SK-N-DZ (cell line): ENCODE measurements at regions not wholly inside any gene's neighbourhood (a gene's known extent, or its start where the extent isn't known, plus 50 kb on each side); places are given as distances from the start of the nearest gene placed in this dataset.

ENCODE experiments used
- DNase-seq: peaks from one replicate; pipeline ENCODE4 v3.0.0-alpha.2; 2015; ENCODE audit warnings: low spot score

- no peak for DNase-seq
These were observed 171.0 kb upstream of the HMGA2 start for GRCh38 chr12:65653321-65653720.

GRCh38 chr12:65653946-65654629, 170.2 kb upstream of the HMGA2 start:
- DNase-seq = no peak

GRCh38 chr12:65655074-65655493, 169.2 kb upstream of the HMGA2 start:
- no peak for DNase-seq

DNA sequence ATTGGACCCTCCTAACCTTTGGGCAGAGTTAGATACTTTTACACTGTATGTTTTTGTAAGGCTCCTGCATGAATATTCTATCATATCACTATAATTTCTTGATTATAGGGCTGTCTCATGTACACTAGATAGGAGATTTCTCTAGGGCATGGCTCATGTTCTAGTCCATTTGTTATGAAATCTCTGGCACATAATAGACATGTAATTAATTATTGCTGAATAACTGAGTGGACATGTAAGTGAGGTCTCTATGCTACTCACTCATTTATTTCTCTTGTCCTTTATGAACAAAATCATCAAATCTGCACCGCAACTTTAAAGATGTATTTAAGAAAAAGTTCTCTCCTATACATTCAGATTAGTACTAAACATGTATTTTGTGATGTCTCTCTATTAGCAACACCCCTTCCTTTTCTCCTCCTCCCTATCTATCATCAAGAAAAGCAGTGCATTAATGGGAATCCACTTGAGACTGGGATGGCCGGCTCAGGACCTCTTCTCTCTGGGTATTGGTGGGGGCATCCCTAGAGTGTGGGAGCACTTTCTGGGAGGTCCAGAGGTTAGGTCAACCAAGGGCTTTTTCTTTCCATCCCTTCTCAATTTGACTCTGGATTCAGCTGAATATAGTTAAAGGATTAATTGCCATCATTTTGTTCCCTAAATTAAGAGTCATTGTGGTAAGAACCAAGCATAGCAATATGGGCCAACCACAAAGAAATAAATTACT, 168.0 kb upstream of the HMGA2 start:
- no peak for DNase-seq

DNA sequence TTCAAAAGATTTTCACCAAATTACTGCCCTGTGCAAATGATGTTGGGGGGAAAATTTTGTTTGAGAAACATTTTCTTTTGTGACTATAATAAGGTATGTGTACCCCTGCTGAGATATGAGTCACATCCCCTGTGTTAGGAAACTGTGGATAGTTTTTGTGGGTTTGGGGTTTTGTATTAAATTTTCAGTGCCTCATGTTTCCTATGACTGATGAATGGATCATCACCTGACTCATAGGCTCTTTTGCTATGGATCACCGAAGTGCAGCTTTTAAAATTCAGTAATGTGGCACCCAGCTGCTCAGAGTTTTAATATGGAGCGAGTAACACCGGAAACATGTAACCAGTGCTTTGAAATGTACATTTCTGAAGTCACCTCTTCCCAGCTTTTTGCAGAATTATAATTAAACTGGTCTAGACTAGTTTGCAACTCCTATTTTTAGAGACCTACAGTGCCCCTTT, 167.4 kb upstream of the HMGA2 start:
- no peak for DNase-seq

GRCh38 chr12:65657635-65658034, 166.6 kb upstream of the HMGA2 start:
- no peak for DNase-seq

DNA sequence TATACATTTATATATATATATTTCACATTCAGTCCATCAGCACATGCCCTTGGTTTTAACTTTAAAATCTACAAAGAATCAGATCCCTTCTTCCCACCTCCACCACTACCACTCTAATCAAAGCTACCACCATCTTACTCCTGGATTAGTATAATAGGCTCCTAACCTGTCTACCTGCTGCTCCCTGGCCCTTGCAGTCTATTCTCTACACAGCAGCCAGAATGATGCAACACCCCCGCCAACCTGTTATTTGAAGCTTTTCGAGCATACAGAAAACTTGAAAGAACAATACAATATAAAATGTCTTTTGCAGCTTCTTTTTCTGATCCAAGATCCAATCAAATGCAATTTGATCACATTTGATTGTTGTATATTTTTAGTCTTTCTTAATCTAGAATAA, 165.9 kb upstream of the HMGA2 start:
- no peak for DNase-seq

DNA sequence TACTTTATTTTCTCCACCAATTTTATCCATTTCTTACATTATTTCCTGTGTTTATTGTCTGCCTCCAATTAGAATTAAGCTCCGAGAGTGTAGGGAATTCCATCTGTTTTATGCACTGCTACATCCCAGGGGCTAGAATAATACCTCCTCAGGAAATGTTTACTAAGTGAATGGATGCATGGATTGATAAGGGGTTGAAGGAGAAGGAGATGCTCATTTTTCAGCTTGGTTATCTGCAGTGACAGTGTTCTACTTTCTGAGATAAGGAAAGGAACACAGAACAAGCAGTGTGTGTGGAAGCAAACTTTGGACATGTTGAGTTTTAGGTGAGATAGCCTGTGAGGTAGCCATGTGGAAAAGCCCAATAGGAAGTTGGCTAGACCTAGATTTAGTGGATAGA, 164.6 kb upstream of the HMGA2 start:
- no peak for DNase-seq

DNA sequence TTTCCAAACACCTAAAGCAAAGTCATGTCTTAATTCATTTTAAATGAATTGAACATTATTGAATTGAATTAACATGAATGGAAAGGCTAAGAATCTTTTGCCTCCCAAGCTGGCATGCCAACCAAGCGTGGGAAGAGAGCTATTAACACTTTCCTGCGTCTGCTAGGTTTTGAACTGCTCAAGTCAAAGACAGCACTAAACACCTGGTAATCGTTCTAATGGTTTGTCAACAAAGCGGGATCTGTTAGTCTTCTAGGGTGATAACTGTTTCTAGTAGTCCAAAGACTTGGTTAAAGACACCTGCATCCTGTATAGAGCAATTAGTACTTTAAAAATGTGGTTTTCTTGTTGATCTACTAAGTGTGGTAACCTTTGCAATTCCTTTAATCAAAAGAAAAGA, 164.2 kb upstream of the HMGA2 start:
- no peak for DNase-seq

DNA sequence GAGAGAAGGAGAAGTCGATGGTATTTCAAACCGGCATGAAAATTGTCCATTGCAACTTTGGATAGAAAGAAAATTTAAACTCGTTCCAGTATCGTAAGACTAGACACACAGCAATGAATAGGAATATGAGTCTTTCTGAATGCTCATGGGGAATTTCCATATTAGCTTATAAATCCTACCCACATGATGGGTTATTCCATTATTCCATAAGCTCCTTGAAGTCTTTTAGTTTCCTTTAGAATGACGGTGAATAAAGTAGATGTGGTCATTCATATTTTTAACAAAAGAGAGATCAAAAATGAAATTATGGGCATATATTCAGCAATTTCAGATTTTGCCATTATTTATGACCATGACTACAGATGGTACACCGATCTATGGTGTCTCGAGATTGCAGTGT, 163.4 kb upstream of the HMGA2 start:
- DNase-seq = no peak

DNA sequence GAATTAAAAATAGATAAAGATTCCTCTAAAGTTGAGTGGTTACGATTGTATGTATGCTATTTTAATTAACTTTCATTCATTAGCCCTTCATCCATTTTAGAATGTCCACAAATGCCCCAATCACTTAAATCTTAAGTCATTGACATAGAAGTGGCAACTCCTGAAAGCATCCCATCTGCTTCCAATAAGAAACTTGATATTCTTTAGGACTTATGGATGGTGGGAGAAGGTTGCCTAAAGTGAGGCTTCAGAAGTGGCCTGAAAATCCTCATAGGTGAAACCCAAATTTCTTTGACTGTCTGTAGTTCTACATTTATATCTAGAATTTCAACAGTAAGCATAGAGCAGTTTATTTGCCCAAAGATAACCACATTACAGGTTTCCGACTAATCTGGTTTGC, 161.7 kb upstream of the HMGA2 start:
- DNase-seq = no peak

DNA sequence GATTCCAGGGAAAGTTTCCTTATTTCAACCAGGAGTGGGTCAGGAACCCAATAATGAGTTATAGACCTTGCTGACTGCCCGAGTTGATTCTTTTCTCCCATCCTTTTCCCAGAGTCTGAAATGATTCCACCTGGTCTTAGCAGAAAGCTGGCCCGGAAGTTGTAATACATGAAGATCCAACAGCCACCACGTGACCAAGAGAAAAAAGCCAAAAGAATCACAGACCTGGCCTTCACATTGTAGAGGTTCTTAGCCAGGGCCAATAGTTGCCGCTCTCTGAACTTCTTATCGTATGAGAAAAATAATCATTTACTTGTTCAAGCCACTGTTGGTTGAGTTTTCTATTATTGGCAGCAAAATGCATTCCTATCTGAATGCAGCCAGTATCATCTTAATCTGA, 161.2 kb upstream of the HMGA2 start:
- DNase-seq = no peak

- no peak for DNase-seq
These were observed 160.6 kb upstream of the HMGA2 start for GRCh38 chr12:65663648-65664047.

DNA sequence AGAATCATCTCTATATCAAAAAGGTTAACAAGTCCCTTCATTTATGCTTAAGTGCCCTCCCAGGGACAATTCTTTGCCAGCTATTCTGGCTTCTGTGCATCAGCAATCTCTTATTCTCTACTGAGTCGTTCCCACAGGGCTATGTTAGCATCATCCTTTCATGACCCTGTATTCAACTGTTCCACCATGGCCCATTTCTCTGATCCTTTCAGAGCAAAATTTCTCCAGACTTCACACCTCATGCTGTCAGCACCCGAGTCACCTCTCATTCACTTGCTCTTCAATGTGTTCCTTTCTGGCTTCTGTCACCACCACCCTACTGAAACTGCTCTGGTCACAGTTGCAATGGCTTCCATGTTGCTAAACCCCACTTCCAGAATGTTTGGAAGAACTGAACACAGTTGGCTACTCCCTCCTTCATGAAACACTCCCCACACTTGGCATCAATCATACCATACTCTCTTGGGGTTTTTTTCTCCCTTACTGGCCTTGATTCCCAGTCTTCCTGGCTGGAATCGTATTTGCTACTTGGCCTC, 159.5 kb upstream of the HMGA2 start:
- no peak for DNase-seq

GRCh38 chr12:65665817-65666216, 158.5 kb upstream of the HMGA2 start:
- no peak for DNase-seq

GRCh38 chr12:65666876-65667275, 157.4 kb upstream of the HMGA2 start:
- DNase-seq = no peak

DNA sequence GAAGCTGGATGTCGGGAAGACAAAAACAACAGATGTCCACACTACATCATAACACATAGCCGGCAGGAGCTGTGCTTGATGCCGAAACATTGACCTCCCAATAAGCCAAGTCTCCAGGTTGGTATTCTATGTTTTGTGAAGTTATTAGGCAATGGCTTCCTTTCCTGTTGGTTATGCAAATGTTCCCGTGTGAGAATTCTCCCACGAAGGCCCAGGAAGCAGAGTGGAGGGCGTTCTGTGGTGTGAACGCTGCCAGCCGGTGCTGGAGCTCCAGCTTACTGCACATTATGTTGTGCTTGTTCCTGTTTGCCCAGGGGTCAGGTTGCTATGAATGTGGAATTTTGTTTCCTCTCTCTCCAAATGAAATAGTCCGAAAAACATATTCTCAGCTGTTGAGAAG, 156.4 kb upstream of the HMGA2 start:
- no peak for DNase-seq

- DNase-seq = no peak
These were observed 155.1 kb upstream of the HMGA2 start for GRCh38 chr12:65668981-65669695.

DNA sequence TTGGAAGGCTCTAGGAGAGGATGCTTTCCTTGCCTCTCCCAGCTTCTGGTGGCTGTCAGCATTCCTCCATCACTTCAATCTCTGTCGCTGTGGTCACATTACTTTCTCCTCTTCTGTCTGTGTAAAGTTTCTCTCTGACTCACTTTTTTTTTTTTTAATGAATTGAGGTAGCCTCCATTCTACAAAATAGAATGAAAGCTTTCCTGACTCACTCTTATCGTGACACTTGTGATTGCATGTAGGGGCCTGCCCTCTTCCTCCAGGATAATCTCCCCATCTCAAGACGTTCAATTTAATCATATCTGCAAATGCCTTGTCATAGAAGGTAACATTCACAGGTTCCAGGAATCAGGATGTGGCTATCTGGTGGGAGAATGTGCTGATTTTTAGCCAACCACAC, 153.5 kb upstream of the HMGA2 start:
- DNase-seq = no peak

DNA sequence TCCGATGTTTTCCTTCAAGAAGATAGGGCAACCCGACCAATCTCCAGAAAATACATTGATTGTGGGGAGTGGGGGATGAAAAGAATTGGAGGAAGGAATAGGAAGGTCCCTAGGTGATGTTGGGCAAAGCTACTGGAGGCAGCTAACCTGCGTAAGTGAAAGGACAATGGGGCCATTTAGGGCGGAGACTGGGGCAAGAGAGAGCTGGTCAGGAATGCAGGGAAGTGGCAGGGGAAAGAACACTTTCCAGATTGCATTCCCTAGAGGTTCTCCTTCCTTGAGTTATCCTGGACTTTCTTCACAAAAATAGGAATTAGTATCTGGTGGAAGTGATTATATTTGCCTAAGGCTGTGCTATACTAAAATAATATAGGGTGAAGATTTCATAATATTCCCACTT, 151.8 kb upstream of the HMGA2 start:
- no peak for DNase-seq

DNA sequence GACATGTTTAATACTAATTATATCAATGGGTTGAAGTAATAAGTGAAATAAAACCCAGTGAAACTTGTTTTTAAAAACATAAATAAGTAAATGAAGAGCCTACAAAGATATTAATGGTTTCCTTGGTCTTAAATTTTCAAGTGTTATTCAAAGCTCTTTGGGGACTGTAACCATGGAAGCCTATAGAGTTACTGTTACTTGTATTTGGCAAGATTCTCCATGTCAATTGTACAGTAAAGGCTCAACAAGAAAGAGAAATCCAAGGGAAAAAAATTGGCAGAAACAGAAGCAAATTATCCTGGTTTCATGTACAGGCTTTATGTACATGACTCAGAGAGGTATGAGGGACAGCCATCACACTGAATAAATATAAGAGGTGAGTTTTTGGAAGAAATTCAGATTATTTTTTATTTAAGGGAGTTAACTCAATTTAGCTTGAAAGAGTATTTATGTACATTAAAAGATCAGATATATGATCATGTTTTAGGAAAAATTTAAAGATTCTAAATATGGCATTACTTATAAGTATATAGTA, 151.1 kb upstream of the HMGA2 start:
- no peak for DNase-seq

GRCh38 chr12:65673732-65674131, 150.6 kb upstream of the HMGA2 start:
- no peak for DNase-seq
